K562 (cell line): ENCODE measurements at regions not wholly inside any gene's neighbourhood (a gene's known extent, or its start where the extent isn't known, plus 50 kb on each side); places are given as distances from the start of the nearest gene placed in this dataset.

Experiments used
- GTF2A2 ChIP-seq: IDR thresholded peaks from 2 replicates; pipeline ENCODE4 v1.6.1; 2016; ENCODE audit warnings: mild to moderate bottlenecking, missing genetic modification characterization, missing compliant biosample characterization
- MAZ ChIP-seq, 2 experiments: fragments of 450-650 bp in 1 of 2; sonication (generic) in 1 of 2; formaldehyde crosslinking; IDR thresholded peaks in 1 of 2; conservative IDR thresholded peaks in 1 of 2; 2 replicates each; pipeline versions ENCODE4 v1.4.0 to v1.5.0; 2020; ENCODE audit warnings: mild to moderate bottlenecking in 1 of 2, missing genetic modification reagents in 1 of 2
- STAT5A ChIP-seq: IDR thresholded peaks from 2 replicates; pipeline ENCODE4 v1.6.1; 2012; ENCODE audit warnings: low read length, inconsistent platforms, borderline replicate concordance
- TAF7 ChIP-seq: fragments of 450-650 bp; IDR thresholded peaks from 2 replicates; pipeline ENCODE4 v1.6.1; 2016; ENCODE audit warnings: missing genetic modification characterization, missing compliant biosample characterization
- TBL1XR1 ChIP-seq, 2 experiments: IDR thresholded peaks; 2 replicates each; pipeline ENCODE4 v1.6.1; 2012; ENCODE audit warnings: improper control_type of control experiment in 2 of 2, low read length in 2 of 2, mild to moderate bottlenecking in 1 of 2
- YY1 ChIP-seq, 3 experiments: IDR thresholded peaks; 2 replicates each; pipeline ENCODE4 v1.6.1; 2011; ENCODE audit warnings: low read length in 2 of 3, mild to moderate bottlenecking in 2 of 3, moderate library complexity in 2 of 3, borderline replicate concordance in 1 of 3, control low read depth in 1 of 3, low read depth in 1 of 3; ENCODE audit not compliant: insufficient read depth in 3 of 3, insufficient replicate concordance in 2 of 3, control insufficient read depth in 1 of 3, insufficient read length in 1 of 3; ENCODE audit errors: extremely low read depth in 1 of 3
- ZNF133 ChIP-seq: fragments of 250-450 bp; sonication (Bioruptor Pico); IDR thresholded peaks from 2 replicates; pipeline ENCODE4 v1.4.0; 2020; ENCODE audit warnings: mild to moderate bottlenecking
- ZNF263 ChIP-seq: sonication (generic); formaldehyde crosslinking; IDR thresholded peaks from 2 replicates; pipeline ENCODE4 v1.8.0; 2022; ENCODE audit warnings: mild to moderate bottlenecking, missing genetic modification reagents, borderline replicate concordance
- TF ChIP-seq, protein P1 (sequence below): sonication (generic); formaldehyde crosslinking; IDR thresholded peaks from 2 replicates; pipeline ENCODE4 v1.8.1; 2023; ENCODE audit warnings: mild to moderate bottlenecking, missing genetic modification reagents
- TF ChIP-seq, protein P2 (sequence below): fragments of 450-650 bp; IDR thresholded peaks from 2 replicates; pipeline ENCODE4 v1.6.1; 2016; ENCODE audit warnings: antibody characterized with exemption
- TF ChIP-seq, protein P3 (sequence below): fragments of 250-450 bp; sonication (Bioruptor Pico); IDR thresholded peaks from 2 replicates; pipeline ENCODE4 v1.5.1; 2021; ENCODE audit warnings: mild to moderate bottlenecking
- TF ChIP-seq, protein P4 (sequence below): fragments of 200-400 bp; formaldehyde crosslinking; IDR thresholded peaks from 2 replicates; pipeline ENCODE4 v1.6.1; 2017; ENCODE audit warnings: mild to moderate bottlenecking, low read depth, low read length, moderate library complexity
- TF ChIP-seq, protein P5 (sequence below): sonication (generic); formaldehyde crosslinking; IDR thresholded peaks from 2 replicates; pipeline ENCODE4 v1.9.0; 2022; ENCODE audit warnings: mild to moderate bottlenecking, missing genetic modification reagents
- TF ChIP-seq, protein P6 (sequence below): fragments of 450-650 bp; formaldehyde crosslinking; IDR thresholded peaks from 2 replicates; pipeline ENCODE4 v1.4.0; 2022; ENCODE audit warnings: missing genetic modification characterization

DNA sequence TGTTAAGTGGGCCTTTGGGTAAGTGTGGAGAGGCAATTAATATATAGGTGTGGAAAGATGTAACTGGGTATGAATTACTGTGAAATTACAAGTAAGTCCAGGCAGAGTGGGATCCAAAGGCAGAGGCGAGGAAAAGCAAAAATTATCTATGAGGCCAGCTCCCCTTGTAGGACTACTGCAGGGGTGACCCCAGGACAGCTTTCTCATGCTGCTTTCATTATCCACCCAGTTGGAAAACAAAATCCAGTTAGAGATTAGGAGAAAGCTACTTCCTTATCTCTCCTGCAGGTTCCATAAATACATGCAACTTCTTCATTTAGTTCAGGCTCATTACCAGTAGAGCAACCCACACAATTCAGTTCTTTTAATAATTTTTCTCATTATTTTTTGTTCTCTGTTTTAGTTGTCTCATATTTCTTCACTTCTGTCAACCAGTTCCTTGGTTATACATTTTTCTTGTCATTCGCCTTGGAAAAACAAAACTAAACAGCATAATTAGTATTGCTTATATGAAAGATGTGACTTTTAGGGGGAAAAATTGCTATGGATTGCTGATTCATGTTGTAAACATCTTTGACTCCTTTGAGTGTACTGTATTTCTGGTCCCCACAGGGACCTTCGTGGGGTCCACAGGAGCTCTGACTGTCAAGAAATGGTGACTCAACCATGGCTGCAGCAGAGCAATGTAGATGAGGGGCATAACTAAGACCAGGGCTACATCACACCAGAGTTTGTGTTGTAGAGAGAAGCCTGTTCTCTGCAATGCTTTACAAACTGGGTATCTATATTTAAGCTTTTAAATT, 110.4 kb upstream of the PARD3B start (continued):
- peak in 1 of 2 experiments; percentile 57; a peak in 1 of 4 replicates for TF ChIP-seq TBL1XR1 (IDR thresholded peaks at IDR 0.05; ENCODE audit: low read length in 2 of 2)
- TF ChIP-seq, protein P1, sequence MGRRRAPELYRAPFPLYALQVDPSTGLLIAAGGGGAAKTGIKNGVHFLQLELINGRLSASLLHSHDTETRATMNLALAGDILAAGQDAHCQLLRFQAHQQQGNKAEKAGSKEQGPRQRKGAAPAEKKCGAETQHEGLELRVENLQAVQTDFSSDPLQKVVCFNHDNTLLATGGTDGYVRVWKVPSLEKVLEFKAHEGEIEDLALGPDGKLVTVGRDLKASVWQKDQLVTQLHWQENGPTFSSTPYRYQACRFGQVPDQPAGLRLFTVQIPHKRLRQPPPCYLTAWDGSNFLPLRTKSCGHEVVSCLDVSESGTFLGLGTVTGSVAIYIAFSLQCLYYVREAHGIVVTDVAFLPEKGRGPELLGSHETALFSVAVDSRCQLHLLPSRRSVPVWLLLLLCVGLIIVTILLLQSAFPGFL (CRISPR knock-in tag) = no peak
- TF ChIP-seq, protein P2, sequence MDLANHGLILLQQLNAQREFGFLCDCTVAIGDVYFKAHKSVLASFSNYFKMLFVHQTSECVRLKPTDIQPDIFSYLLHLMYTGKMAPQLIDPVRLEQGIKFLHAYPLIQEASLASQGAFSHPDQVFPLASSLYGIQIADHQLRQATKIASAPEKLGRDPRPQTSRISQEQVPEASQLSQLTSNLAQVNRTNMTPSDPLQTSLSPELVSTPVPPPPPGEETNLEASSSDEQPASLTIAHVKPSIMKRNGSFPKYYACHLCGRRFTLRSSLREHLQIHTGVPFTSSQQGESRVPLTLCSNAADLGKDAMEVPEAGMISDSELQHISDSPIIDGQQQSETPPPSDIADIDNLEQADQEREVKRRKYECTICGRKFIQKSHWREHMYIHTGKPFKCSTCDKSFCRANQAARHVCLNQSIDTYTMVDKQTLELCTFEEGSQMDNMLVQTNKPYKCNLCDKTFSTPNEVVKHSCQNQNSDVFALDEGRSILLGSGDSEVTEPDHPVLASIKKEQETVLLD = no peak
- TF ChIP-seq YY1 (IDR thresholded peaks at IDR 0.05; ENCODE audit: borderline replicate concordance in 1 of 3, control insufficient read depth in 1 of 3, extremely low read depth in 1 of 3, insufficient read depth in 3 of 3, insufficient read length in 1 of 3, insufficient replicate concordance in 2 of 3, low read depth in 1 of 3, low read length in 2 of 3) = no peak
- TF ChIP-seq TAF7 (tag) = no peak
- no peak for TF ChIP-seq ZNF133 (CRISPR knock-in tag)
- TF ChIP-seq STAT5A = no peak
- TF ChIP-seq, protein P3, sequence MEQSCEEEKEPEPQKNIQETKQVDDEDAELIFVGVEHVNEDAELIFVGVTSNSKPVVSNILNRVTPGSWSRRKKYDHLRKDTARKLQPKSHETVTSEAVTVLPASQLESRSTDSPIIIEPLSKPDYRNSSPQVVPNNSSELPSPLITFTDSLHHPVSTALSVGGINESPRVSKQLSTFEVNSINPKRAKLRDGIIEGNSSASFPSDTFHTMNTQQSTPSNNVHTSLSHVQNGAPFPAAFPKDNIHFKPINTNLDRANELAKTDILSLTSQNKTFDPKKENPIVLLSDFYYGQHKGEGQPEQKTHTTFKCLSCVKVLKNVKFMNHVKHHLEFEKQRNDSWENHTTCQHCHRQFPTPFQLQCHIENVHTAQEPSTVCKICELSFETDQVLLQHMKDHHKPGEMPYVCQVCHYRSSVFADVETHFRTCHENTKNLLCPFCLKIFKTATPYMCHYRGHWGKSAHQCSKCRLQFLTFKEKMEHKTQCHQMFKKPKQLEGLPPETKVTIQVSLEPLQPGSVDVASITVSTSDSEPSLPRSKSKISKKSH (CRISPR knock-in tag) = no peak
- TF ChIP-seq, protein P4, sequence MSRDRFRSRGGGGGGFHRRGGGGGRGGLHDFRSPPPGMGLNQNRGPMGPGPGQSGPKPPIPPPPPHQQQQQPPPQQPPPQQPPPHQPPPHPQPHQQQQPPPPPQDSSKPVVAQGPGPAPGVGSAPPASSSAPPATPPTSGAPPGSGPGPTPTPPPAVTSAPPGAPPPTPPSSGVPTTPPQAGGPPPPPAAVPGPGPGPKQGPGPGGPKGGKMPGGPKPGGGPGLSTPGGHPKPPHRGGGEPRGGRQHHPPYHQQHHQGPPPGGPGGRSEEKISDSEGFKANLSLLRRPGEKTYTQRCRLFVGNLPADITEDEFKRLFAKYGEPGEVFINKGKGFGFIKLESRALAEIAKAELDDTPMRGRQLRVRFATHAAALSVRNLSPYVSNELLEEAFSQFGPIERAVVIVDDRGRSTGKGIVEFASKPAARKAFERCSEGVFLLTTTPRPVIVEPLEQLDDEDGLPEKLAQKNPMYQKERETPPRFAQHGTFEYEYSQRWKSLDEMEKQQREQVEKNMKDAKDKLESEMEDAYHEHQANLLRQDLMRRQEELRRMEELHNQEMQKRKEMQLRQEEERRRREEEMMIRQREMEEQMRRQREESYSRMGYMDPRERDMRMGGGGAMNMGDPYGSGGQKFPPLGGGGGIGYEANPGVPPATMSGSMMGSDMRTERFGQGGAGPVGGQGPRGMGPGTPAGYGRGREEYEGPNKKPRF = no peak
- TF ChIP-seq MAZ (CRISPR knock-in tag; conservative IDR thresholded peaks at IDR 0.05 in 1 of 2, IDR thresholded peaks at IDR 0.05 in 1 of 2) = no peak
- TF ChIP-seq GTF2A2 = no peak
- TF ChIP-seq, protein P5, sequence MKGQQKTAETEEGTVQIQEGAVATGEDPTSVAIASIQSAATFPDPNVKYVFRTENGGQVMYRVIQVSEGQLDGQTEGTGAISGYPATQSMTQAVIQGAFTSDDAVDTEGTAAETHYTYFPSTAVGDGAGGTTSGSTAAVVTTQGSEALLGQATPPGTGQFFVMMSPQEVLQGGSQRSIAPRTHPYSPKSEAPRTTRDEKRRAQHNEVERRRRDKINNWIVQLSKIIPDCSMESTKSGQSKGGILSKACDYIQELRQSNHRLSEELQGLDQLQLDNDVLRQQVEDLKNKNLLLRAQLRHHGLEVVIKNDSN (CRISPR knock-in tag) = no peak
- no peak for TF ChIP-seq ZNF263 (CRISPR knock-in tag)
- TF ChIP-seq, protein P6, sequence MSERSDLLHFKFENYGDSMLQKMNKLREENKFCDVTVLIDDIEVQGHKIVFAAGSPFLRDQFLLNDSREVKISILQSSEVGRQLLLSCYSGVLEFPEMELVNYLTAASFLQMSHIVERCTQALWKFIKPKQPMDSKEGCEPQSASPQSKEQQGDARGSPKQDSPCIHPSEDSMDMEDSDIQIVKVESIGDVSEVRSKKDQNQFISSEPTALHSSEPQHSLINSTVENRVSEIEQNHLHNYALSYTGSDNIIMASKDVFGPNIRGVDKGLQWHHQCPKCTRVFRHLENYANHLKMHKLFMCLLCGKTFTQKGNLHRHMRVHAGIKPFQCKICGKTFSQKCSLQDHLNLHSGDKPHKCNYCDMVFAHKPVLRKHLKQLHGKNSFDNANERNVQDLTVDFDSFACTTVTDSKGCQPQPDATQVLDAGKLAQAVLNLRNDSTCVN (CRISPR knock-in tag) = no peak
